Fibroblast of skin of right quadriceps (primary cell): ENCODE measurements at regions not wholly inside any gene's neighbourhood (a gene's known extent, or its start where the extent isn't known, plus 50 kb on each side); places are given as distances from the start of the nearest gene placed in this dataset.
"Not testable (repeated sequence)": the region's sequence is repeated elsewhere in the genome, so short reads cannot be mapped to it uniquely, and the experiment has no call there.

Experiments used
- DNase-seq: peaks from one replicate; pipeline ENCODE4 v3.0.0-alpha.2; 2013

DNA sequence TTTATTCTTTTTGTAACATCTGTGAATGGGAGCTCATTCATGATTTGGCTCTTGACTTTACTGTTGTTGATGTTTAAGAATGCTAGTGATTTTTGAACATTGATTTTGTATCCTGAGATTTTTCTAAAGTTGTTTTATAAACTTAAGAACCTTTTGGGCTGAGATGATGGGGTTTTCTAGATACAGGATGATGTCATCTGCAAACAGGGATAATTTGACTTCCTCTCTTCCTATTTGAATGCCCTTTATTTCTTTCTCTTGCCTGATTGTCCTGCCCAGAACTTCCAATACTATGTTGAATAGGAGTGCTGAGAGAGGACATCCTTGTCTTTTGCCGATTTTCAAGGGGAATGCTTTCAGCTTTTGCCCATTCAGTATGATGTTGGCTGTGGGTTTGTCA lies 445.1 kb upstream of the CFAP20DC start:
- DNase-seq, result not testable (repeated sequence)

- no peak for DNase-seq
Observed at GRCh38 chr3:59486520-59486919, 436.7 kb upstream of the CFAP20DC start.

DNA sequence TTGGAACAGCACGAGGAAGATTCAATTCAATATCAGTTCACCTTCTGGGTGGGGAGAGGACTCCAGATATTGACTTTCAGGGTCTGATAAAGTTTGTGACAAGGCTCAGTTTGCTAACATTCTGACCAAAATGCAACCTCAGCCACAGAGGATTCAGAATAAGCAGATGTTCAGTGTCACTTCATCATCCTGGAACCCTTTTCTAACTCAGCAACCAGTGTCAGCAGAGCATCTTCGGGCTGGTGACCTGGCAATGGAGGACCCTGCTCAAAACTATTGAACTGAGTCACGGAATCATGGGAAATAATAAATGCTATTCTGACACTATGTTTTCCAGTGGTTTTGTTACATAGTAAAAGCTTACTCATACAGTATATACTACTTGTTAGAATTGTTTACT lies 433.4 kb upstream of the CFAP20DC start:
- DNase-seq, result no peak

- DNase-seq, result peak; percentile 52
Observed at GRCh38 chr3:59482684-59483083, 432.9 kb upstream of the CFAP20DC start.

- peak; percentile 18 for DNase-seq
Observed at GRCh38 chr3:59481776-59482400, 432.1 kb upstream of the CFAP20DC start.

DNA sequence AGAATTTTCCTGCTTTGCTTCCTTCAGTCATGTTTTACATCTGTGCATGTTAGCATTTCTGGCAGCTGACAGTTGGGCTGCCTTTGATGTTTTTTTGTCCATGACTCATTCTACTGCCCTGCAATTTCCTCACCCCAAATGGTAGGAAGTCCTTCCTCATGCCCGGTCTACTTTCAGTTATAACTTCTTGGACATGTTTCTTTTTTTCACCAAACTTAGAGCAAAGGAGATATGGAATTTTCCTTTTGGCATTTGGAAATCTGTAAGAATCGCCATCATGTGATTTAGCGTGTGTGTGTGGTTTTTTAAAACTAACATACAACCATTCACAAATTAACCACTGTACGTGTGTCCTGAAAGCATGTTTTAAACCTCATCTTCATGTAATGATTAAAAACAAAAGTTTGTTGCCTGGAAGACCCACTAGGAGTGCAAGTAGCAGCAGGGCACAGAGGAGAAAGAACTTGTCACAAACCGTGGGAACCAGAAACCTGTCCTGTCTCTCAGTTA lies 430.7 kb upstream of the CFAP20DC start:
- peak; percentile 70 for DNase-seq

DNA sequence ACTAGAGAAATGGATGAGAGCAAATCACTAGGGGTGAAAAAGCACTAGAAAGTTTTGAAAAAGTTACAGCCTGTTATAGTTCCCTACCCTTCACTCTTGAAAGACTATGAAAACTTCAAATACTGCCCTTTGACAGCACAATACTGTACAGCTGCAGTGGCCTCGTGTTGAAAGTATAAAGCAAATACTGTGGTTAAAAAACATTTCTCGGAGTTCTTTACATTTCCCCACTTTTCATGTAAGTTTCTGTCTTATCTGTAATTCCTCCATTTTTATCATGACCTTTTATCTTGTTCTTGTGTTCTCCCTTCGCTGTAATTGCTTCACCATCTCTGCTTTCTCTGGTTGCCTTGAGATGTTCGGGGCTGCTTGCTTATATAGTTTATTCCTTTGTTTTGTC lies 423.8 kb upstream of the CFAP20DC start:
- DNase-seq, result no peak

GRCh38 chr3:59472541-59472940 lies 422.7 kb upstream of the CFAP20DC start:
- peak; percentile 22 for DNase-seq

- DNase-seq, result peak; percentile 32
Observed at GRCh38 chr3:59469948-59470723, 420.3 kb upstream of the CFAP20DC start.

DNA sequence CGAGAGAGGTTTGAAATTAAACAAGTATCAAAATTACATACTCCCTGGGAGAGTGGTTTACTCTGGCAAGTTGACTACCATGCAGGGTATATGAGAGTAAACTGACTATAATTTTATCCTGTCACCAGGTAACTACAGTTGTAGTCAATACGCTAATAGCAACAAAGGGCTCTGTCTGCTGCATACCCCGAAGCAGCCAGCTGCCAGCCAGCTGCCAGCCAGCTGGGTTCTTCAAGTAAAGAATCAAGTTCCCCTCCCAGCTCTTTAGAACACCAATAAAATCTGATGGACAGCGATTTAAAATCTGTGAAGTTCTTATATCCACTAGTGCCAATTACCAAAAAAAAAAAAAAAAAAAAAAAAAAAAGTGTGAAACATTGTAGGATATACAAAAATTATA lies 417.7 kb upstream of the CFAP20DC start:
- DNase-seq, result no peak

DNA sequence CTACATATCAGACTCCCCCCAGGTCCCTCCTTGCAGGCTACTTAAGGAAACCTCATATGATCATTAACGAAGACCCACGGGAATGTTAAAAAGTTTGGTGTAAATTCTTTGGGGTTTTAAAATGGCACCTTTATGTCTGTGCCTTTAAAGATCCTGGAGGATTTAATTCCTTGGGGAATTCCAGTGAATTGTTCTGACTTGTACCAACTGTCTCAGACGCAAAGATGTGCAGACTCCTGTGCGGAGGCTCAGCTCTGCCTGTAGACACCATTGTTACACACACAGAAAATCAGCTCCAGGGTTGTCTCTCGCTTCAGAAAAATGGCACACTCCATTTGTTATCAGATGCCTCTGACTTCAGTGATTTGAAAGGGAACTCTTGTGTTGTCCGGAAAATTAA lies 414.4 kb upstream of the CFAP20DC start:
- no peak for DNase-seq

DNA sequence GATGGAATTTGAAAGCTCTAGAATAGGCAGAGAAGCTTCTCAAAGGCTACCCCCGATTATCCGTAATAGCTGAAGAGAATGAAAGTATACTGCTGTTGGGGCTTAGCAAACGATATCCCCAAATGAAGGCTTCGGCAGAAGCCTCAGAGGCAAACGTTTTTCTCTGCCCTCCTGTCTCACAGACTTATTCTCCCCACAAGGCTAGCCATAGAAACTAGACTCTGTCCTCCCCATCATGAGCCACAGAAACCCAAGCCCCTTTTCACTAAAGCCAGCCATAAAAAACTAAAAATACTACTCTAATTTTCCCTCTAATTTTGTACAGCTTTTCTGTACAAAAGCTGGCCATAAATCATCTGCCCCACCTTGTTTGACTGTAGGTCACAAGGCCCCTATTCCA lies 413.4 kb upstream of the CFAP20DC start:
- DNase-seq, result no peak

DNA sequence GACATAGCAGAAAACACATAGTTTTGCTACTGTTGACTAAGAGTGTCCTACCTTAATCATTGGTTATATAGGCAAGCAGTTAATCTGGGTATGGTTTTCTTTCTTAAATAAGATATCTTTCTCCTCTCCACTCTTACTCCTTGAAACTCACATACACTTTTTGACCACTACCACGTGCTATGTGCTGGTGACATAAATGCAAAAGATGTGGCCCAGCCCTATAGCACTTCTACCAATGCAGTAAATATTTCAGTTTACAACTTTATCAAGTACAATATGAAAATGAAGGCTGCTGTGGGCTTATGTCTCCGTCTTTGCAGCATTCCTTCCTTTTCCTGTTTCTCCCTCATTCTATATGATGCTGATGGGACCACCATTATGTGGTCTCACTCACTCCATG lies 410.2 kb upstream of the CFAP20DC start:
- no peak for DNase-seq

GRCh38 chr3:59456852-59457485 lies 407.1 kb upstream of the CFAP20DC start:
- DNase-seq, result no peak

GRCh38 chr3:59451800-59452746 lies 402.2 kb upstream of the CFAP20DC start:
- no peak for DNase-seq

- DNase-seq, result peak; percentile 18
Observed at GRCh38 chr3:59450946-59451763, 401.3 kb upstream of the CFAP20DC start.

DNA sequence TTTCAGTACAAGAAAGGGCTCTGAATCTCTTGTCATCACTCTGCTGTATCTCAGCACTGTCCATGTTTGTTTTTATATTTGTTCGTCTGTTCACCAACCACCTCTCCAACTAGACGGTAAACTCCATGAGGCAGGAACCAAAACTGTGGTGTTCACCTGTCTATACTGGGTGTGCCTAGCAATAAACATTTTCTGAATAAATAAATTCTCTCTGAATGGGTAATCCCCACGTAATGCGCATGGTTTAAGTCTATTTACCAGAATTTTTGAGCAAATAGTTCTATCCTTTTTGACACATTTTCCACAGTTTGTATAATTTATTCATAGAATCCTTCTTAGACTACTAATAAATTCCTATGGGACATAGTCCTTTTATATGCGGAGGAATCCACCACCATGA lies 400.6 kb upstream of the CFAP20DC start:
- DNase-seq, result no peak

- no peak for DNase-seq
Observed at GRCh38 chr3:59446775-59447465, 397.1 kb upstream of the CFAP20DC start.

- no peak for DNase-seq
Observed at GRCh38 chr3:59444676-59445075, 394.9 kb upstream of the CFAP20DC start.

- DNase-seq, result no peak
Observed at GRCh38 chr3:59444294-59444671, 394.5 kb upstream of the CFAP20DC start.

DNA sequence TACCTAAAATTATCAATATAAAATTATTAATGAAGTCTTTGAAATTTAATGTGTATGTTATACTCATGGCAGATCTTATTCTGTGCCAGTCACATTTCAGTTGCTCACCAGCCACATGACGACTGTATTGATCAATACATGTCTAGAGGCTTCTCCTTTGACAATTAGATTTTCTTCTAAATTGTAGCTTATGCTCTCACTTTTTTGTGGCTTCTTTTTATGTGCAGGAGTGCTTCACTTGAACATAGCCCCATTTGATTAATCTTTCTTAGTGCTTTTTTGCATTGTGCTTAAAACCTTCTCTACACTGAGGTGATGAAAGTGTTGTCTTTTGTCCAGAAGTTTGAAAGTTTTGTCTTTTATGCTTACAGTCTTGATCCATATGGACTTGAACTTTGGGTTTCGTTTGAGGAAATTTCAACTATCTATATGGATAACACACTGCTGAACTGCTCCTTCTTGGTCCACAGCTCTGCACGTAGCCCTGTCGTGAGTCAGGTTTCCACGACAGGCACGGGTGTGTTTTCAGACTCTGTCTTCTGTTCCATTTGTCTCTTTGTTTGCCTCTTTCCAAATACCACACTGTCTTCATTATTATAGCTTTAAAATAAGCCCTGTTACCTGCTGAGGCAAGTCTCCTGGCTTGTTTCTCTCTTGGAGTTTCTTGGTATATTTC lies 393.9 kb upstream of the CFAP20DC start:
- no peak for DNase-seq
